ENCODE measurements at regions not wholly inside any gene's neighbourhood (a gene's known extent, or its start where the extent isn't known, plus 50 kb on each side); places are given as distances from the start of the nearest gene placed in this dataset.
"Not testable (repeated sequence)": the region's sequence is repeated elsewhere in the genome, so short reads cannot be mapped to it uniquely, and the experiment has no call there.

DNA sequence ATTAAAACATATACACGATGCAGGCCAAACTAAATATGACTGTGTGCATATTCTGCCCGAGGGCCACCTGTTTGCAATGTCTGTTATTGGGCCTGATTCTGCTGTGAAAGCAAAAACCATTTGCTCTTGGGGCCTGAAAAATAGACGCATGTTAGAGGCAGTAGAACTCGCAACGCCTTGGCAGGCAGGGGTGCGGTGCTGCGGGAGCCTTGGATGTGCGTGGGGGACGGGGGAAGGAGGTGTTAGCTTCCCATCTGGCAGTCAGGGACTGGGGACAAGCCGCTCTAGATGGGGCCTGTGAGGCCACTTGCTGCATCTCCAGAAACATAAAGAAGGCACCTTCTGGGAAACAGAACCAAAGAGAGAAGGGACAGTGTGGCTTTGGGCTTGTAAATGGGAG, 216.3 kb downstream of the PHETA1 start:
- DNase-seq: no peak

- DNase-seq: peak in 1 of 2 donors; percentile 22
Measured at GRCh38 chr12:111150921-111151840, 217.7 kb downstream of the PHETA1 start.

- peak; percentile 42 to 82 for DNase-seq
Measured at GRCh38 chr12:111150360-111150759, 218.5 kb downstream of the PHETA1 start.

DNA sequence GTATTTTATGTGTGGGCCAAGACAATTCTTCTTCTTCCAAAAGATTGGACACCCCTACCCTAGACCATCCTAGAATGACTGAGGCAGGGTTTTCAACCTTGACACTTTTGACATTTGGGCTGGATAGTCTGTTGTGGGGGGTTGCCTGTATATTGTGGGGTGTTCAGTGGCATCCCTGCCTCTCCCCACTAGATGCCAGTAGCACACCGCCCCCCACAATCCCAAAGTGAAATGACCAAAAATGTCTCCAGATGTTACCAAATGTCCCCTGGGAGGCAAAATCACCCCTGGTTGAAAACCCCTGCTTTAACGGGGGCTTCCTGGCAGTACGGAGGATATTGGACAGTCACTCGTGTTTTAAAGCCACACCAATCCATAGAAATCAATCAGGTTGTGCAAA, 219.6 kb downstream of the PHETA1 start:
- no peak for DNase-seq

DNA sequence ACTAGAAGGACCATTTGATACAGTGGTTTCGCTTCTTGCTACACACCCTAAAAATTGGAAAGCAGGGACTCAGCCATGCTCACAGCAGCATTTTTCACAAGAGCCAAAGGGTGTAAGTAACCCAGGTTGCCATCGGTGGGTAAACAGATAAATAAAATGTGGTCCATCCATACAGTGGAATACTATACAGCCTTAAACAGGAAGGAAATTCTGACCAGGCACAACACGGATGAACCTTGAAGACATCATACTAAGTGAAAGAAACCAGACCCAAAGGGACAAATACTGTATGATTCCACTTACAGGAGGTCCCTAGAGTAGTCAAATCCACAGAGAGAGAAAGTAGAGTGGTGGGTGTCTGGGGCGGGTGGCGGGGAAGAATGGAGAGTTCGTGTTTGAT, 220.9 kb downstream of the PHETA1 start:
- DNase-seq: no peak

- no peak for DNase-seq
Measured at GRCh38 chr12:111143271-111143670, 222.9 kb upstream of the MYL2 start.

- DNase-seq: no peak
Measured at GRCh38 chr12:111141205-111141604, 220.8 kb upstream of the MYL2 start.

- DNase-seq: no peak
Measured at GRCh38 chr12:111138016-111138415, 217.6 kb upstream of the MYL2 start.

DNA sequence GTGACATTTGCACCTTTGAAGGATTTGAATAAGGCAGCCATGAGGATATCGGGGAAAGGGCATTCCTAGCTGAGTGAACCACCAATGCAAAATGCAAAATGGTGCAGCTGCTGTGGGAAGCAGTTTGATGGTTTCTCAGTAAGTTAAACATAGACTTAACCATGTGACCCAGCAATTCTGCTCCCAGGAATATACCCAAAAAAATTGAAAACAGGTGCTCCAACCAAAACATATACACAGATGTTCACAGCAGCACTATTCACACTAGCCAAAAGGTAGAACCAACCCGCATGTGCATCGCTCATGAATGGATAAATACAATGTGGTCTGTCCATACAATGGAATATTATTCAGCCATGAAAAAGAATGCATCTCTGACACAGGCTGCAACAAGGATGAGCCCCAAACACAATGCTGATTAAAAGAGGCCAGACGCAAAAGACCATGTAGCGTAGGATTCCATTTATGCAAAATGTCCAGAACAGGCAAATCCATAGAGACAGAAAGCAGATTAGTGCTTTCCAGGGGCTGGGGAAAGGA, 215.0 kb upstream of the MYL2 start:
- DNase-seq: no peak

GRCh38 chr12:111130336-111130735, 210.0 kb upstream of the MYL2 start:
- DNase-seq: peak in 1 of 2 donors; percentile 49

GRCh38 chr12:111129149-111129767, 208.9 kb upstream of the MYL2 start:
- DNase-seq: no peak

- DNase-seq: peak; percentile 56 to 79
Measured at GRCh38 chr12:111126331-111126730, 206.0 kb upstream of the MYL2 start.

GRCh38 chr12:111124183-111124582, 203.8 kb upstream of the MYL2 start:
- no peak for DNase-seq

DNA sequence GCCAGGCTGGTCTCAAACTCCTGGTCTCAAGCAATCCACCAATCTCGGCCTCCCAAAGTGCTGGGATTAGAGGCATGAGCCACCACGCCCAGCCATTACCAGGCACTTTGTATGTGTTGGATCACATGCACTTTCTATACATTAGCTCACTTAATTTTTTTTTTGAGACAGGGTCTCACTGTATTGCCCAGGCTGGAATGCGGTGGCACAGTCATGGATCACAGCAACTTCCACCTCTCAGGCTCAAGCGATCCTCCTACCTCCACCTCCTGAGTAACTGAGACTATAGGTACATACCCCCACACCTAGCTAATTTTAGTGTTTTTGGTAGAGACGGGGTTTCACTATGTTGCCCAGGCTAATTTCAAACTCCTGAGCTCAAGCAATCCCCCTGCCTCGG, 203.0 kb upstream of the MYL2 start:
- no peak for DNase-seq

DNA sequence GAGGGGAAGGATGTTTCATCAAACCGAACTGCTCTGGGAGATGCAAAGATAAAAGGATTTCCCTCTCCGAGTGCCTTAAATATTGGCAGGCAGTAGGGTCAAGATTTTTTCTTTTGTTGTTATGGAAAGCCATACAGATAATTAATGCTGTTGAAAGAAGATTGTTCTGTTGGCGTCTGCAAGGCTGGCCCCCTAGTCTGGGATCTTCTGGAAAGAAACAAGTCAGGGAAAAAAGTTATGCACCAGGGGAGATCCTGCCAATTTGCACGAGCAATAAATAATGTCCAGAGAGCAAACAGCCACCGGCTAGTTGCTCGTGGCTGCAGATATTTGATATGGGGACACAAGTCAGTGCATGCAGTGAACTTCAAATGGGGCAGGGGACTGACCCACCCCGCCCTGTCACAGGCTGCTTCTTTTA, 202.1 kb upstream of the MYL2 start:
- DNase-seq: no peak

- DNase-seq: no peak
Measured at GRCh38 chr12:111121840-111122239, 201.5 kb upstream of the MYL2 start.

DNA sequence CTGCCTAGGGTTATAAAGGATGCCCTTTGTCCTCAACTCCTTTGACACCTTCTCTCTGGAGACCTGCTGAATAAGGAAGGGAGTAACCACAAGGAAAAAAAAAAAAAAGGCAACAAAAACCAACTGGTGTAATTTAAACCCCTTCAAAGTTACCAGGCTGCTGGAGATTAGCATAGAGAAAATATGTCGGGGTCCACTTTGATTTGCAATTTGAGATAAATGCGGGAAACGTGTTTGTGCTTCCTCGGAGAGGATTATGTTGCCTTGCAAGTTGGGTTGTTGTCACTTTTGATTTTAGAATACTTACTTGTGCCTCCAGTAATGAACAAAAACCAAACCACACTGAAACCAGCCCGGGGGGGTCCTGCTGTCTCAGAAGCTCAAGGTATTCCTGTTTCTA, 200.2 kb upstream of the MYL2 start:
- DNase-seq: no peak

GRCh38 chr12:111117017-111117416, 196.6 kb upstream of the MYL2 start:
- DNase-seq: no peak

GRCh38 chr12:111113313-111113712, 192.9 kb upstream of the MYL2 start:
- DNase-seq: not testable (repeated sequence)

- DNase-seq: peak; percentile 62 to 82
Measured at GRCh38 chr12:111112311-111113098, 192.1 kb upstream of the MYL2 start.

GRCh38 chr12:111111681-111112080, 191.3 kb upstream of the MYL2 start:
- peak; percentile 64 to 79 for DNase-seq

GRCh38 chr12:111110556-111110955, 190.2 kb upstream of the MYL2 start:
- DNase-seq: no peak

GRCh38 chr12:111108726-111109125, 188.3 kb upstream of the MYL2 start:
- no peak for DNase-seq
